Activated CD8-positive, alpha-beta T cell treated with anti-CD3 and anti-CD28 coated beads for 36 hours (primary cell): ENCODE measurements at regions not wholly inside any gene's neighbourhood (a gene's known extent, or its start where the extent isn't known, plus 50 kb on each side); places are given as distances from the start of the nearest gene placed in this dataset.

Experiments
- ATAC-seq: fragments of 200-7000 bp; cut with Tn5 transposase; one replicate; pipeline ENCODE4 v1.10.0; 2021; ENCODE audit warnings: mild to moderate bottlenecking, moderate library complexity
- CTCF ChIA-PET: fragments of 350-600 bp; sonication (Branson Sonifier 250); formaldehyde crosslinking; loops from one replicate; lab custom pipeline; 2021; ENCODE audit warnings: antibody characterized with exemption; lab: Charles Lee
- POLR2A ChIA-PET: fragments of 350-600 bp; sonication (Branson Sonifier 250); formaldehyde crosslinking; loops from one replicate; lab custom pipeline; 2021; ENCODE audit warnings: antibody characterized with exemption; lab: Charles Lee
- DNase-seq: peaks from one replicate; pipeline ENCODE4 v3.0.0-alpha.2; 2020
- H3K27ac Mint-ChIP-seq: one replicate; pipeline ENCODE4 v1.8.0; 2021; ENCODE audit warnings: mild to moderate bottlenecking, mixed read lengths
- H3K27me3 Mint-ChIP-seq: one replicate; pipeline ENCODE4 v1.8.0; 2021; ENCODE audit warnings: mixed read lengths
- H3K36me3 Mint-ChIP-seq: one replicate; pipeline ENCODE4 v1.8.0; 2021; ENCODE audit warnings: low read depth, mixed read lengths
- H3K4me1 Mint-ChIP-seq: one replicate; pipeline ENCODE4 v1.8.0; 2021; ENCODE audit warnings: low read depth, mixed read lengths
- H3K4me3 Mint-ChIP-seq: one replicate; pipeline ENCODE4 v1.8.0; 2021; ENCODE audit warnings: mild to moderate bottlenecking, moderate library complexity, mixed read lengths
- H3K9me3 Mint-ChIP-seq: one replicate; pipeline ENCODE4 v1.8.0; 2021; ENCODE audit warnings: mixed read lengths
- CTCF ChIP-seq: fragments of 200-600 bp; IDR thresholded peaks from one replicate; pipeline ENCODE4 v1.8.0; 2022; ENCODE audit warnings: antibody characterized with exemption, mild to moderate bottlenecking
- intact Hi-C: fragments of 100-400 bp; cut with micrococcal nuclease; formaldehyde crosslinking; loops from one replicate; pipeline ENCODE4 v1.10.0; 2022

GRCh38 chr3:87796137-87796842, 262.5 kb downstream of the CGGBP1 start:
- Mint-ChIP-seq H3K36me3 (no peaks in the 10 kb centered on the region), H3K4me3 (no peak overlapping the region), H3K9me3 (no peaks in the 10 kb centered on the region), H3K27ac (no peak overlapping the region), H3K4me1 (peaks cover 29% of the 10 kb centered on the region), H3K27me3 (peaks cover 52% of the 10 kb centered on the region)
- TF ChIP-seq CTCF = no peak
- ChIA-PET CTCF (no interaction called here), POLR2A (no interaction called here)
- intact Hi-C loops = loop anchor here (10.0 kb wide), 1 partner anchor 319 kb away; no protein-coding TSS in a partner anchor
- DNase-seq = no peak
- ATAC-seq = no peak

- no peak for TF ChIP-seq CTCF
- Mint-ChIP-seq H3K36me3 (no peaks in the 10 kb centered on the region), H3K27me3 (peaks cover 56% of the 10 kb centered on the region), H3K27ac (no peak overlapping the region), H3K4me3 (no peak overlapping the region), H3K4me1 (peaks cover 29% of the 10 kb centered on the region), H3K9me3 (no peaks in the 10 kb centered on the region)
- no peak for ATAC-seq
- ChIA-PET CTCF (no interaction called here), POLR2A (no interaction called here)
- DNase-seq = no peak
- intact Hi-C loops = loop anchor here (10.0 kb wide), 1 partner anchor 319 kb away; no protein-coding TSS in a partner anchor
Measured at GRCh38 chr3:87795701-87796100, 263.1 kb downstream of the CGGBP1 start.

- Mint-ChIP-seq H3K4me3 (peak overlapping the region; percentile 31), H3K36me3 (no peaks in the 10 kb centered on the region), H3K27ac (no peak overlapping the region), H3K4me1 (peaks cover 29% of the 10 kb centered on the region), H3K9me3 (peaks cover 2% of the 10 kb centered on the region), H3K27me3 (peaks cover 65% of the 10 kb centered on the region)
- ChIA-PET CTCF (no interaction called here), POLR2A (no interaction called here)
- TF ChIP-seq CTCF = no peak
- ATAC-seq (peak; percentile 47), DNase-seq (no peak)
- intact Hi-C loops = loop anchor here (10.0 kb wide), 1 partner anchor 321 kb away; no protein-coding TSS in a partner anchor
Measured at GRCh38 chr3:87793337-87793877, 265.4 kb downstream of the CGGBP1 start.

- Mint-ChIP-seq H3K9me3 (peaks cover 2% of the 10 kb centered on the region), H3K4me1 (peaks cover 29% of the 10 kb centered on the region), H3K36me3 (no peaks in the 10 kb centered on the region), H3K27ac (no peak within 1 kb of the TSS), H3K4me3 (peak within 1 kb of the TSS; percentile 58), H3K27me3 (peaks cover 61% of the 10 kb centered on the region)
- ChIA-PET POLR2A (no interaction called here), CTCF (no interaction called here)
- ATAC-seq = peak; percentile 56
- DNase-seq = no peak
- TF ChIP-seq CTCF = no peak
- intact Hi-C loops = loop anchor here (10.0 kb wide), 1 partner anchor 322 kb away; no protein-coding TSS in a partner anchor
Measured at GRCh38 chr3:87792534-87793336, 266.1 kb downstream of the CGGBP1 start, which contains the start of gene HTR1F. TSS of gene HTR1F (plus strand) at chr3:87792706.
